ENCODE measurements at regions not wholly inside any gene's neighbourhood (a gene's known extent, or its start where the extent isn't known, plus 50 kb on each side); places are given as distances from the start of the nearest gene placed in this dataset.

- peaks cover 3% of the 10 kb centered on the region for H3K36me3 Mint-ChIP-seq (ENCODE audit: low read depth)
- H3K4me1 Mint-ChIP-seq (ENCODE audit: low read depth), result peaks cover 10% of the 10 kb centered on the region
- DNase-seq (ENCODE audit: low spot score), result no peak
- intact Hi-C loops (cut with micrococcal nuclease), result no loop called here
- H3K9me3 Mint-ChIP-seq, result peaks cover 13% of the 10 kb centered on the region
- no peak overlapping the region for H3K4me3 Mint-ChIP-seq (ENCODE audit: low read depth)
- no peak overlapping the region for H3K27ac Mint-ChIP-seq
- H3K27me3 Mint-ChIP-seq (ENCODE audit: low read depth), result no peaks in the 10 kb centered on the region
These were observed 1152.3 kb downstream of the BCL11B start for GRCh38 chr14:98119739-98120138.

- peaks cover 3% of the 10 kb centered on the region for H3K36me3 Mint-ChIP-seq (ENCODE audit: low read depth)
- H3K27ac Mint-ChIP-seq, result no peak overlapping the region
- no peak overlapping the region for H3K4me3 Mint-ChIP-seq (ENCODE audit: low read depth)
These were observed 1151.0 kb downstream of the BCL11B start for GRCh38 chr14:98120831-98121464.

GRCh38 chr14:98122527-98122926 is 1149.5 kb downstream of the BCL11B start:
- no peaks in the 10 kb centered on the region for H3K27me3 Mint-ChIP-seq (ENCODE audit: low read depth)
- H3K27ac Mint-ChIP-seq, result no peak overlapping the region
- peaks cover 13% of the 10 kb centered on the region for H3K9me3 Mint-ChIP-seq
- peaks cover 8% of the 10 kb centered on the region for H3K4me1 Mint-ChIP-seq (ENCODE audit: low read depth)
- H3K36me3 Mint-ChIP-seq (ENCODE audit: low read depth), result peaks cover 3% of the 10 kb centered on the region
- H3K4me3 Mint-ChIP-seq (ENCODE audit: low read depth), result no peak overlapping the region
- no peak for DNase-seq (ENCODE audit: low spot score)
- intact Hi-C loops (cut with micrococcal nuclease), result no loop called here

More at GRCh38 chr14:98120831-98121464, 1151.0 kb downstream of the BCL11B start:
- H3K27me3 Mint-ChIP-seq (ENCODE audit: low read depth), result no peaks in the 10 kb centered on the region
- DNase-seq (ENCODE audit: low spot score), result no peak
- H3K4me1 Mint-ChIP-seq (ENCODE audit: low read depth), result peaks cover 8% of the 10 kb centered on the region
- H3K9me3 Mint-ChIP-seq, result peaks cover 13% of the 10 kb centered on the region
- intact Hi-C loops (cut with micrococcal nuclease), result no loop called here

DNA sequence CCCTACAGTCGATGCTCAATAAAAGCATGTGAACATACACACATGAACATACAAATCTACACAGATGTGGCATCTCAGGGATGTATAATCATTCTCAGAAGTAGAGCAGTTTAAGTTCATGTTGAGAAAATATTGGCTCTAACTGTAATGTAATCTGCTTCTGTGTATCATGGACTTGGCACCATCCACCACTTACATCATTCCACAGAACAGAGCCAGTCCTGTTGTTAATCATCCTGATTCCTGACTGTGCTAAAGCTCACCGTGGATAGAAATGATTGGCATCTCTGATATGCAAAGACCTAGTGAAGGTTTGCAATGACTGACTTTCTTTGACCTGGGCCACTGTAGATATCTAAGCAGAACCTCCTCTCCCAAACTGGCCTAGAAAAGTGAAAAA is 1141.3 kb downstream of the BCL11B start:
- intact Hi-C loops (cut with micrococcal nuclease), result loop anchor here (10.0 kb wide), 1 partner anchor 294 kb away; no protein-coding TSS in a partner anchor
- Mint-ChIP-seq H3K9me3 (no peaks in the 10 kb centered on the region), H3K4me1 (ENCODE audit: low read depth) (peaks cover 13% of the 10 kb centered on the region), H3K36me3 (ENCODE audit: low read depth) (no peaks in the 10 kb centered on the region), H3K27ac (no peak overlapping the region), H3K4me3 (ENCODE audit: low read depth) (no peak overlapping the region), H3K27me3 (ENCODE audit: low read depth) (no peaks in the 10 kb centered on the region)
- no peak for DNase-seq (ENCODE audit: low spot score)

DNA sequence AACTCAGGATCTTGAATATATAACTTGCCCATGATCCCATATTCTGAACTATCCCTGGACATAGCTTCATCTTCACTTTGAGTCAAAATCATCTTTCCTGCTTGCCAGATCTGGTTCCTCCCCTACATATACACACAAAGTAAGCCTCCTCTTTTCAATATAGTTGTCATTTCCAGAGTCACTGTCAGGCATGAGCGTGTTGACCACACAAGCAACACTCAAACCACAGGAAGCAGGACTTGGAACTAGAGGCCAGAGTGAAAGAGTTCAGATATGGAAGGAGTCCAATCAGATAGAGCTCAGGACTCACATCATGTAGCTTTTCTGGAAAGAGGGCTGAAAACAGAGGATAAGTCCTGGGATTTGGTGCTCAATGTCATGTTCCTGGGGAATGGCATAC is 1140.6 kb downstream of the BCL11B start:
- Mint-ChIP-seq H3K27ac (no peak overlapping the region), H3K4me3 (ENCODE audit: low read depth) (no peak overlapping the region), H3K4me1 (ENCODE audit: low read depth) (peaks cover 20% of the 10 kb centered on the region), H3K36me3 (ENCODE audit: low read depth) (no peaks in the 10 kb centered on the region), H3K27me3 (ENCODE audit: low read depth) (no peaks in the 10 kb centered on the region), H3K9me3 (no peaks in the 10 kb centered on the region)
- DNase-seq (ENCODE audit: low spot score), result no peak
- intact Hi-C loops (cut with micrococcal nuclease), result loop anchor here (10.0 kb wide), 1 partner anchor 293 kb away; no protein-coding TSS in a partner anchor

- H3K4me3 Mint-ChIP-seq (ENCODE audit: low read depth), result no peak overlapping the region
- no peaks in the 10 kb centered on the region for H3K9me3 Mint-ChIP-seq
- H3K36me3 Mint-ChIP-seq (ENCODE audit: low read depth), result no peaks in the 10 kb centered on the region
- no peaks in the 10 kb centered on the region for H3K27me3 Mint-ChIP-seq (ENCODE audit: low read depth)
- peaks cover 42% of the 10 kb centered on the region for H3K4me1 Mint-ChIP-seq (ENCODE audit: low read depth)
- DNase-seq (ENCODE audit: low spot score), result no peak
- intact Hi-C loops (cut with micrococcal nuclease), result loop anchor here (10.0 kb wide), 1 partner anchor 291 kb away; no protein-coding TSS in a partner anchor
- no peak overlapping the region for H3K27ac Mint-ChIP-seq
These were observed 1138.2 kb downstream of the BCL11B start for GRCh38 chr14:98133806-98134205.

DNA sequence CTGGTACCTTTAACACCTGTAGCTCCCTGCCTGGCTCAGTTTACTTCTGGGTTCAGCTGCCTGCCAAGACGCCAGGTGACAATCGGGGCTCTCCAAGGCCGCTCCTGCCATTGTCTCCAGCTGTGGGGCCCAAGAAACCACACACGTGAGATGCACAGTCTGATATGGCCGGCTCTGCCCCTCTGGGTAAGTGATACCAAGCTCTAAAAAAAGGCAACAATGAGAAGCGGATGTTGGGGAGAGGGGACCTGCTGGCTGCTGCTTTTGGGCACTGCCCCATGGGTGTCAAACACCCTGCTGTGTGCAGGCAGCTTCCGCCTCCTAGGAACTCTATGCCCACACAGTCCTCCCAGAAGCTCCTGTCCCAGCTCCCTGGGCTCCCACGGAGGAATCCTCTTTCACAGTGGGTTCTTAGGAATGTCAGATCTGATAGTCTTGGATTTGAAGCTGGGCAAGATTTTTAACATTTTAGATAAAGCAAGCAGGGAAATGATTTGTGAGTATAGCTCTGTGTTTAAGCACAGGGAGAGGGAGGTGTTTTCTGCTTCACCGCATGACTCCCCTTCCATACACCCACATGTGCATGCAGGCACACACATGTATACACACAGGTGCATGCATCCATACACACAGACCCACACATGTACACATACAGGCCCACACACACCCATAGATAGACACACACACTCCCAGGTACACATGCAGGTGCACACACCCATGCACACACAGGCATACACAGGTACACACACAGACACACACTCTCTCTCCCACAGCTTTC is 1135.8 kb downstream of the BCL11B start:
- Mint-ChIP-seq H3K27me3 (ENCODE audit: low read depth) (no peaks in the 10 kb centered on the region), H3K27ac (peak overlapping the region; percentile 30), H3K36me3 (ENCODE audit: low read depth) (no peaks in the 10 kb centered on the region), H3K4me1 (ENCODE audit: low read depth) (peaks cover 62% of the 10 kb centered on the region), H3K9me3 (no peaks in the 10 kb centered on the region), H3K4me3 (ENCODE audit: low read depth) (peak overlapping the region; percentile 28)
- intact Hi-C loops (cut with micrococcal nuclease), result loop anchor here (10.0 kb wide), 1 partner anchor 289 kb away; no protein-coding TSS in a partner anchor
- DNase-seq (ENCODE audit: low spot score), result no peak

DNA sequence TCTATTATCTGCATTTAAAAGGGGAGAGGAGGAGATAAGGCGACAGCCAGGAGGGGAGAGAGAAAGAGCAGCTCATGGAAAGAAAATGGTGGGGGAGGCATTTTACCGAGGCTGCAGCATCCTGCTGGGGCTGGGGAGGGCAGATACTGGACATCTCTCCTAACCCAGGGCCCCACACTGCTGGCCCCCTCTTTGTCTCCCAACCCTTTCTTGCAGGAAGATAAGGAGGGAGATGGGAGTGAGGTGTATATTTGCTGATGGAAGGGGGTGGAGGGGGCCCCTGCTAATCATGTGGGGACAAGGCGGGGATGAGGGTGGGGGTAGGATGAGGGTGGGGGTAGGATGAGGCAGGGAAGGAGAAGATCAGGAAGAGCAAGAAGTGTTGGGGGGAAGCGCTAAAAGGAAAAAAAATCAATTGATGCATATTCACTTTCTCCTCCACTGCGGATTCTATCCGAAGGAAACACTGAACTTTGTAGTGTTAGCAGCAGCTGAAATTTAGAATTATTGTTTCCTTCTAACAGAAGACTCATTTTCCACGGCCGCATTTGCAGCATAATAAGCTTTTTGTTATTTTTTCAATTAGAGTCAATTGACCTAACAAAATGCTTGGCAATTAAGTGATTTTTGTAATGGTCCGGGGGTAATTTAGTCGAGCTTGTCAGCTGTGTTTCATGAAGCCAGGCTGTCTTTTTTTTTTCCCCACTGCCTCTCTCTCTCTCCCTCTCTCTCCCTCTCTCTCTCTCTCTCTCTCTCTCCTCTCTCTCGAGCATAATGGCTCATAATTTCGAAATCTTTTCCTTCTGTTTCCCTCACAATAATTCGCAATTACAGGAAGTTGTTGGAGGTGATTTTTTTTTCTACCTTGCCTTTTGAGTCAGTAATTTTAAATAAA is 1134.6 kb downstream of the BCL11B start:
- no peak overlapping the region for H3K27ac Mint-ChIP-seq
- no peaks in the 10 kb centered on the region for H3K9me3 Mint-ChIP-seq
- intact Hi-C loops (cut with micrococcal nuclease), result loop anchor here (2.0 to 10.0 kb wide), 3 partner anchors 39 to 287 kb away; no protein-coding TSS in a partner anchor
- no peaks in the 10 kb centered on the region for H3K36me3 Mint-ChIP-seq (ENCODE audit: low read depth)
- no peak for DNase-seq (ENCODE audit: low spot score)
- peaks cover 67% of the 10 kb centered on the region for H3K4me1 Mint-ChIP-seq (ENCODE audit: low read depth)
- peak overlapping the region; percentile 53 for H3K4me3 Mint-ChIP-seq (ENCODE audit: low read depth)
- H3K27me3 Mint-ChIP-seq (ENCODE audit: low read depth), result no peaks in the 10 kb centered on the region

GRCh38 chr14:98138666-98139065 is 1133.3 kb downstream of the BCL11B start:
- peak; percentile 62 for DNase-seq (ENCODE audit: low spot score)
- intact Hi-C loops (cut with micrococcal nuclease), result loop anchor here (2.0 to 10.0 kb wide), 3 partner anchors 38 to 286 kb away; no protein-coding TSS in a partner anchor
- Mint-ChIP-seq H3K4me3 (ENCODE audit: low read depth) (peak overlapping the region; percentile 53), H3K36me3 (ENCODE audit: low read depth) (no peaks in the 10 kb centered on the region), H3K4me1 (ENCODE audit: low read depth) (peaks cover 76% of the 10 kb centered on the region), H3K27me3 (ENCODE audit: low read depth) (no peaks in the 10 kb centered on the region), H3K27ac (peak overlapping the region; percentile 61), H3K9me3 (no peaks in the 10 kb centered on the region)

- intact Hi-C loops (cut with micrococcal nuclease), result loop anchor here (2.0 to 10.0 kb wide), 3 partner anchors 94 to 1132 kb away; partner anchors contain the start of gene BCL11B
- H3K4me3 Mint-ChIP-seq (ENCODE audit: low read depth), result peak overlapping the region; percentile 70
- peaks cover 74% of the 10 kb centered on the region for H3K4me1 Mint-ChIP-seq (ENCODE audit: low read depth)
- H3K27me3 Mint-ChIP-seq (ENCODE audit: low read depth), result no peaks in the 10 kb centered on the region
- H3K36me3 Mint-ChIP-seq (ENCODE audit: low read depth), result no peaks in the 10 kb centered on the region
- peak overlapping the region; percentile 87 for H3K27ac Mint-ChIP-seq
- no peak for DNase-seq (ENCODE audit: low spot score)
- H3K9me3 Mint-ChIP-seq, result no peaks in the 10 kb centered on the region
These were observed 1131.0 kb downstream of the BCL11B start for GRCh38 chr14:98140862-98141530.

GRCh38 chr14:98143566-98143965 is 1128.4 kb downstream of the BCL11B start:
- H3K27ac Mint-ChIP-seq, result no peak overlapping the region
- intact Hi-C loops (cut with micrococcal nuclease), result loop anchor here (10.0 kb wide), 1 partner anchor 371 kb away; no protein-coding TSS in a partner anchor
- no peaks in the 10 kb centered on the region for H3K36me3 Mint-ChIP-seq (ENCODE audit: low read depth)
- H3K9me3 Mint-ChIP-seq, result no peaks in the 10 kb centered on the region
- no peaks in the 10 kb centered on the region for H3K27me3 Mint-ChIP-seq (ENCODE audit: low read depth)
- no peak for DNase-seq (ENCODE audit: low spot score)
- no peak overlapping the region for H3K4me3 Mint-ChIP-seq (ENCODE audit: low read depth)
- peaks cover 50% of the 10 kb centered on the region for H3K4me1 Mint-ChIP-seq (ENCODE audit: low read depth)

DNA sequence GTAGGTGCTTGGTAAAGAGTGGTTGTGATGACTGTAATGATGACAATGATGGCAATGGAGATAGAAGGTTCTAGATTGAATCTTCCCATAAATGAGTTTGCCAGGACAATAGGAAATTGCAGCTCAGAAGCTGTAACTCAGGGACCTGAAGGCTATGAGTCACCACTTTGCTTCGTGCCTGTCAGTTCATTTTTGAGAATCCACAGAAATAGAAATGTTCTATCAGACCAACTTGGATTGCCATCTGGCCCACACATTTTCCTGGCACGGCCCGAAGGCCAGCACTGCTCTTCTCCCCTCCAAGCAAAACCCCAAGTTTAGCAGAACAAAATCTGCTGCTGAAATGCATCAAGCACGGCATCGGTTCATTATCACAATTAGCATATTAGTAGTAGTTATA is 1127.0 kb downstream of the BCL11B start:
- H3K4me1 Mint-ChIP-seq (ENCODE audit: low read depth), result peaks cover 38% of the 10 kb centered on the region
- no peaks in the 10 kb centered on the region for H3K9me3 Mint-ChIP-seq
- H3K27ac Mint-ChIP-seq, result no peak overlapping the region
- no peak for DNase-seq (ENCODE audit: low spot score)
- no peaks in the 10 kb centered on the region for H3K27me3 Mint-ChIP-seq (ENCODE audit: low read depth)
- no peaks in the 10 kb centered on the region for H3K36me3 Mint-ChIP-seq (ENCODE audit: low read depth)
- H3K4me3 Mint-ChIP-seq (ENCODE audit: low read depth), result no peak overlapping the region
- intact Hi-C loops (cut with micrococcal nuclease), result loop anchor here (10.0 kb wide), 1 partner anchor 370 kb away; no protein-coding TSS in a partner anchor
